Colonic mucosa (tissue), 4 donors: ENCODE measurements at regions not wholly inside any gene's neighbourhood (a gene's known extent, or its start where the extent isn't known, plus 50 kb on each side); places are given as distances from the start of the nearest gene placed in this dataset.

ENCODE experiments used
- DNase-seq: peaks from one replicate; pipeline ENCODE4 v3.0.0-alpha.2; 2020
- H3K27ac ChIP-seq: fragments of 200-600 bp; one replicate; pipeline ENCODE4 v1.8.0; 2021
- H3K27me3 ChIP-seq: fragments of 200-600 bp; one replicate; pipeline ENCODE4 v1.8.0; 2021
- H3K36me3 ChIP-seq: fragments of 200-600 bp; one replicate; pipeline ENCODE4 v1.8.0; 2021
- H3K4me1 ChIP-seq: fragments of 200-600 bp; one replicate; pipeline ENCODE4 v1.8.0; 2021; ENCODE audit warnings: mild to moderate bottlenecking
- H3K4me3 ChIP-seq: fragments of 200-600 bp; one replicate; pipeline ENCODE4 v1.8.0; 2021
- H3K9ac ChIP-seq, 2 donors: one replicate each; pipeline ENCODE4 v1.7.0; 2013; ENCODE audit warnings: control low read depth in 2 of 2, low read depth in 2 of 2, low read length in 2 of 2
- H3K9me3 ChIP-seq: fragments of 200-600 bp; one replicate; pipeline ENCODE4 v1.8.0; 2021
- CTCF ChIP-seq: fragments of 200-600 bp; IDR thresholded peaks from one replicate; pipeline ENCODE4 v1.8.0; 2022; ENCODE audit warnings: antibody characterized with exemption, mild to moderate bottlenecking
- intact Hi-C: fragments of 100-400 bp; cut with DNase I; formaldehyde crosslinking; loops from one replicate; pipeline ENCODE4 v1.14.1; 2022
- donor health status: healthy.
- donor health status: DM: no; HTN: no; CAD: no.
- donor health status: DM: no; HTN: no; CAD: no.

DNA sequence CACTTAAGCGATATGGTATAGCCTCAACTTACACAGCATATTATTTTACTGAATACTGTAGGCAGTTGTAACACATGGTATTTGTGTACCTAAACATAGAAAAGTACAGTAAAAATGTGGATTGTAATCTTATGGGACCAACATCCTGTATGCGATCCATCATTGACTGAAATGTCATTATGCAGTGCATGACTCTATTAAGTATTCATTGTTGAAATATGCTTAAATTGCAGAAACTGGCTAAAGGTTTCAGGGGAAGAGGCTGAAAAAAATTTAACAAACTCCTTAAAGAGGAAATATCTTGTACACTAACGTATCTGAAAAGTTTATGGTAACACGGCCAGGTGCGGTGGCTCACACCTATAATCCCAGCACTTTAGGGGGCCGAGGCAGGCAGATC lies 214.1 kb upstream of the PARD3B start:
- DNase-seq, result no peak
- intact Hi-C loops, result no loop called here
- H3K27me3 ChIP-seq, result no peaks in the 10 kb centered on the region

GRCh38 chr2:204331988-204332387 lies 213.3 kb upstream of the PARD3B start:
- Histone ChIP-seq H3K36me3 (no peaks in the 10 kb centered on the region), H3K4me3 (no peak overlapping the region), H3K27me3 (no peaks in the 10 kb centered on the region), H3K27ac (no peak overlapping the region), H3K9ac (no peak overlapping the region), H3K4me1 (no peaks in the 10 kb centered on the region), H3K9me3 (no peaks in the 10 kb centered on the region)
- intact Hi-C loops, result no loop called here
- DNase-seq, result no peak
- TF ChIP-seq CTCF, result no peak

More for the DNA sequence above, 214.1 kb upstream of the PARD3B start:
- Histone ChIP-seq H3K9me3 (no peaks in the 10 kb centered on the region), H3K4me1 (no peaks in the 10 kb centered on the region), H3K36me3 (no peaks in the 10 kb centered on the region), H3K4me3 (no peak overlapping the region), H3K9ac (no peak overlapping the region), H3K27ac (no peak overlapping the region)
- no peak for TF ChIP-seq CTCF

GRCh38 chr2:204332706-204333105 lies 212.6 kb upstream of the PARD3B start:
- intact Hi-C loops, result no loop called here
- H3K27me3 ChIP-seq, result no peaks in the 10 kb centered on the region
- no peak overlapping the region for H3K4me3 ChIP-seq
- no peak overlapping the region for H3K27ac ChIP-seq
- DNase-seq, result no peak
- H3K4me1 ChIP-seq, result no peaks in the 10 kb centered on the region
- H3K9ac ChIP-seq, result no peak overlapping the region
- no peaks in the 10 kb centered on the region for H3K36me3 ChIP-seq
- no peak for TF ChIP-seq CTCF
- no peaks in the 10 kb centered on the region for H3K9me3 ChIP-seq

GRCh38 chr2:204333861-204334260 lies 211.4 kb upstream of the PARD3B start:
- Histone ChIP-seq H3K4me1 (no peaks in the 10 kb centered on the region), H3K9me3 (no peaks in the 10 kb centered on the region), H3K27ac (no peak overlapping the region), H3K36me3 (no peaks in the 10 kb centered on the region), H3K4me3 (no peak overlapping the region), H3K27me3 (no peaks in the 10 kb centered on the region), H3K9ac (no peak overlapping the region)
- intact Hi-C loops, result no loop called here
- no peak for TF ChIP-seq CTCF
- no peak for DNase-seq

DNA sequence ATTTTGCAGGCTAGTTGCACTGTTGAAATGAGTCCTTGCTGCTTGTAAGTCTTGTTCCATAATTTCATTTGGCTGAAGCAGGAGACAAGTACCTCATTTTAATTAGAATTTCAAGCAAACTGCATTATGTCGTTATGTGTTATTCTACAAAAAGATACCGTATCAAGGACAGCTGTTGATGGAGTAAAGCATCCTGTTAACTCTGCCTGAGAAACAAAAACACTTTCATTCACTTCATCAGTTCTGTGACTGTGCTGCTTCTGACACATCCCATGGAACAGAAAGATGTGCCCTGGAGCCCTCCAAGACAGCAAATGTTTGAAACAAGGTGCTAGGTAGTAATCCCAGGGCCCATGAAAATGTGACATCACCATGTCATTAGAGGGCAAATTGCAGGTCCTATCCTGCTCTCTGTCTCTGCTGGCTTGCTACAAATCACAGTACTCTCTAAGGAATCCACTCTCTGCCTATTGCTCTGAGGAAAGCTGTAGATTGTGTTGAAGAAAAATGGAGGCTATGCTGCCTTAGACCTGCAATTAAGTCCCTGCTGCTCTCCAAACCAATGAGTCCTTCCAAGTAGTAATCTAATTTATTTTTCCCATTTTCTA lies 209.7 kb upstream of the PARD3B start:
- intact Hi-C loops, result no loop called here

More for the DNA sequence above, 209.7 kb upstream of the PARD3B start:
- no peaks in the 10 kb centered on the region for H3K36me3 ChIP-seq
- H3K4me3 ChIP-seq, result no peak overlapping the region
- TF ChIP-seq CTCF, result no peak
- no peaks in the 10 kb centered on the region for H3K4me1 ChIP-seq
- DNase-seq, result no peak
- no peak overlapping the region for H3K27ac ChIP-seq
- H3K27me3 ChIP-seq, result no peaks in the 10 kb centered on the region
- no peak overlapping the region for H3K9ac ChIP-seq
- no peaks in the 10 kb centered on the region for H3K9me3 ChIP-seq
